Dermis blood vessel endothelial cell (primary cell): ENCODE measurements at regions not wholly inside any gene's neighbourhood (a gene's known extent, or its start where the extent isn't known, plus 50 kb on each side); places are given as distances from the start of the nearest gene placed in this dataset.

Experiments used
- DNase-seq: peaks from one replicate; pipeline ENCODE4 v3.0.0; 2010

DNA sequence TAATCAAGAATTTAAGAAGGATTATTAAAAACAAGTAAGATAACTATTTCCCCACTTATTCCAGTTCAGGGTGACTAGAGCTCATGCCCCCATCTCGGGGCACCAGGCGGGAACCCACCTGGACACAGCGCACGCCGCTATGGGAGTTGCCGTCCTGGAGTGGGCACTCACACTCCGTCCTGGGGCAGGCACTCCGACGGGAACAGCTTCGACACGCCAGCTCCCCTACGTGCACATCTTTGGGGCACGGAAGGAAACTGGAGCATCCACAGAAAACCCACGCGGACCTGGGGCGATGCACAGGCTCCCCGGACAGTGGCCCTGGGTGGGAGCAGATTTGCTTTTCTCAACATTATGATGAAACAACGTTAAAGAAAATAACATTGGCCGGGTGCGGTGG lies 52.0 kb upstream of the GATA5 start:
- DNase-seq: no peak

DNA sequence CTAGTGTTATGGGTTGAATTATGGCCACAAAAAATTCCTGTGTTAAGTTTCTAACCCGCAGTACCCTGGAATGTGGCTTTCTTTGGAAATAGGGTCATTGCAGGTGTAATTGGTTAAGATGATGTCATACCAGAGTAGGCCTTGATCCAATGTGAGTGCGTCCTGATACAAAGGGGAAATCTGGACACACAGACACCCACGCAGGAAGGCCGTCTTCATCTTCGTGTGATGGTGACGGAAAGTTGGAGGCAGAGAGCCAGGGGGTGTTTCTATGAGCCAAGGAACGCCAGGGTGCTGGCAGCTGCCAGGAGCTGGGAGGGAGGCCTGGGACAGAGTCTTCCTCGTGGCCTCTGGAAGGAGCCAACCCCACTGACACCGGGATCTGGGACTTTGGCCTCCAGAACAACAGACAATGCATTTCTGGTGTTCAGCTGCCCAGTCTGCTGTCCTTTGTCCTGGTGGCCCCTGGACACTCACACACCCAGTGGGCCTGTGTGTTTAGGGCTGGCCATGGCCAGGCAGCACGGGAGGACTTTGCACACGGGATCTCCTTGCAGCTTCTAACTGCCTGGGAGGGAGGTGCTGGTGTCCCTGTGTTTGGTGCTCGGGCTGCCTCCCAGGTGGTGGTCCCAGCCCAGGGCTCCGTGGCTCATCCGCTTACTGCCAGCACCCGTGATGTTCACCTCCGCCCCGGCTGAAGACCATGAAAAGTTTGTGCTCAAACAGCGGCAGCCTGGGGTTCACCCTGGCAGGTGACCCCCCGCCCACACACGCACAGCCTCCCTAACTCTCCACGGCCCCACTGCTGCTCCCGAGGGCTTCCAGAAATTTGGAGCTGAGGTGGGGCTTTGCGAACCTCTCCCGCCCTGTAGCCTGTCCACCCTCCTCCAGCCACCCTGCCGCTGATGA lies 53.4 kb upstream of the GATA5 start:
- no peak for DNase-seq

DNA sequence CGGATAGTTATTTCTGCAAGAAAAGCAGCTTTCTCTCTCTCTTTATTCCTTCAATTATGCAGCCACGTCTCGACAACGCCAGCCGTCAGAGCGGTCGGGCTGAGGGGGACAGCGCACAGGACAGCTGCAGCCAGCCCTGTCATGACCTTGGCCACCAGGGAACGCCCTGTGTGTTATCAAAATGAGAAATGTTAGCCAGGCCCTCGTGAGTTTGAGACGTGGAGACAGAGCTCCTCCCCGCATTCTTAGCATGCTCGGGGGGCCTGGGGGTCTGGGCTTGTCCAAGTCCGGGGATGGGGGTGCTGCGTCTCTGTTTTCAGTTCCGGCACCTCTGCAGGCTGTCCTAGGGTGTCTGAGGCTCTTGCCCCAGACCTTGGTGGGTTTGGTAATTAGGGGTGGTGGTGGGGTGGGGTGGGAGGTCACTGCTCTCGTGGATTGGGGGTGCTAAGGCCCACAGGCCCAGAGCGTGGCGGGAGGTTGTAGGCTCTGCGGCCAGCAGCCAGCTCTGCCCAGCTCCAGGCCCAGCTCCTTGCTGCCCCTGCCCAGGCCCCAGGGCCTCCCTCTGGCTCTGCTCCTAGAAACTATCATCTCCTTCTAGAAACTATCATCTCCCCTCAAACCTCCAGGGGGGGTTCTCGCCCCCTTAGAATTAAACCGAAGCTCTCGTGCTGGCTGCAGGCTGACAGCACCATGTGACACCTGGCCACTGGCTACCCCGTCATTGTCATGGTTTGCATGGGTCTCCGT lies 54.3 kb upstream of the GATA5 start:
- no peak for DNase-seq

GRCh38 chr20:62530643-62531032 lies 54.8 kb upstream of the GATA5 start:
- no peak for DNase-seq

- no peak for DNase-seq
Observed at GRCh38 chr20:62531046-62531838, 55.4 kb upstream of the GATA5 start.

GRCh38 chr20:62532921-62533320 lies 57.1 kb upstream of the GATA5 start:
- DNase-seq: no peak

DNA sequence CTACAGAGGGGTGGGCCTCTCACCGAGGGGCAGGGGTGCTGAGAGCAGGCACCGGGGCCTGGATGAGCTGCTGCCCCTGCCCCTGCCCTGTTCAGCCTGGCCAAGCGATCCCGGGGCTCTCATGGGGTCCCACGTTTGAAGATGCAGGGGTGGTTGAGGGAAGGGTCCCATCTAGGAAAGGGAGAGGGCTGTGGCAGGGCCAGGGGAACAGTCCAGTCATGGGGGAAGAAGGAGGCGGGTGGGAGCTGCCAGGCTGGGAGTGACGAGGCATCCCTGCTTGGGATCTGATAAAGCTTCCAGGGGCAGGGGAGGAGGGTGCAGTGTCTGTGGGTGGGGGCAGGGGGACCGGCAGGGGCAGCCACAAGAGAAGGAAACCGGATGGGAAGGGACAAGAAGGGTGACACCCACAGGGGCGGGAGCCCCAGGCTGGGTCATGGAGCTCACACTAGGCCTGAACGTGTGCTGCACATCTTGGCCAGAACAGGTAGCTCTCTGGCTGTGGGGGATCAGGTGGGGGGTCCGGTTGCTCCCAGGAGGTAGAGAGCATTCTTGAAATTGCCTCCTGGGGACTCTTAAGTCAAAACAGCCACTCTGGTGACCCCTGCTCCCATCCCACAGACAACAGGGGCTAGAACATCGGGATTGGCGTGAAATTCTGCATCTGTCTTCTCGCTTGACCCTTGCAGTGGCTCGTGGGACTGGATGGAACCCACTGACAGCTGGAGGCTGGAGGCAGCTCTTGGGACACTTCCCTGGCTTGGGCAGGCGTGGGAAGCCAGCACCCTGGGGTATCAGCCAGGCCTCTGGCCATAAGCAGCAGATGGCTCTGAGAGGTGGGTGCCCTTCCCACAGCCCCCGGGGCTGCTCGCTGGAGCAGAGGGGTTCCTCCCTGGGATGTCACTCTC lies 58.0 kb upstream of the GATA5 start:
- DNase-seq: no peak

- DNase-seq: no peak
Observed at GRCh38 chr20:62534526-62535221, 58.9 kb upstream of the GATA5 start.

- DNase-seq: no peak
Observed at GRCh38 chr20:62535282-62535811, 59.6 kb upstream of the GATA5 start.

GRCh38 chr20:62535964-62536363 lies 60.2 kb upstream of the GATA5 start:
- DNase-seq: no peak

DNA sequence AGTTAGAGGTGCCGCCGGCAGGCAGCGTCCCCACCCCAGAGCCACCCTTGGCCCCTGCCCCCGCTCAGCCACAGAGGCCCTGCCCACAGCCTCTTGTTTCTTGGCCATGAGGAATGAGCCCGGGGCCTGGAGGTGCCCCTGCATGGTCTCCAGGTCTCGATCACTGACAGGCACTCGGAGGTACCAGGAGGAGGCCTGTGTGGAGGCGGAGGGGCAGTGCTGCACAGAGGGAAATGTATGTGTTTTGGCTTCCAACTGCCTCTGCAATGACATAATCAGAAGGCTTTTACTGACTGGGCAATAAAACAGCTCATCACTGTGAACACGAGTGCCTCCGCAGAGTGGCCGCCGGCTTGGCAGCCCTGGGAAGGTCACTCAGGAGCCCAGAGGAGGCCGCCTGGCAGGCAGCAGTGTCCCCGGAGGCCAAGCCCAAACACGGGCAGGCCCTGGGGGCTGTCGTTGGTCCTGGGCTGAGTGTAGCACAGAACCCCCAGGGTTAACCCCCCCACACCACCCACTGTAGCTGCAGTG lies 61.1 kb upstream of the GATA5 start:
- no peak for DNase-seq

- no peak for DNase-seq
Observed at GRCh38 chr20:62537649-62538292, 62.0 kb upstream of the GATA5 start.

GRCh38 chr20:62539198-62540045 lies 63.6 kb upstream of the GATA5 start:
- DNase-seq: no peak

- DNase-seq: no peak
Observed at GRCh38 chr20:62540504-62540903, 64.7 kb upstream of the GATA5 start.

DNA sequence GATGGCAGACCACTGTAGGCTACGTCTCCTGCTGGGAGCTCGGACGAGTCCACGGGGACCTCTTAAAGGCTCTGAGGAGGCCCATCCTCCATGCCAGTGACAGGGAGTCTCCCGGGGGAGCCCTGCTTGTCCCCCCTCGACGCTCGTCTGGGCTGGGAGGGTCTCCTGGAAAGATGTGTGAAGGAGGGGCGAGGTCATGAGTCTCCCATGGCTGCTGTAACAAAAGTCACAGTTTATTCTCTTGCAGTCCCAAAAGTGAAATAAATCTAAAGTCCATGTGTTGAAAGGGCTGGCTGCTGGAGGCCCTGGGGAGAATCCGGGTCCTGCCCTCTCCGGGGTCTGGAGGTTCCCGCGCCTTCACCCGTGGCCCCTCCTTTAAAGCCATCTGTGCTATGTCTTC lies 67.1 kb upstream of the GATA5 start:
- DNase-seq: no peak

DNA sequence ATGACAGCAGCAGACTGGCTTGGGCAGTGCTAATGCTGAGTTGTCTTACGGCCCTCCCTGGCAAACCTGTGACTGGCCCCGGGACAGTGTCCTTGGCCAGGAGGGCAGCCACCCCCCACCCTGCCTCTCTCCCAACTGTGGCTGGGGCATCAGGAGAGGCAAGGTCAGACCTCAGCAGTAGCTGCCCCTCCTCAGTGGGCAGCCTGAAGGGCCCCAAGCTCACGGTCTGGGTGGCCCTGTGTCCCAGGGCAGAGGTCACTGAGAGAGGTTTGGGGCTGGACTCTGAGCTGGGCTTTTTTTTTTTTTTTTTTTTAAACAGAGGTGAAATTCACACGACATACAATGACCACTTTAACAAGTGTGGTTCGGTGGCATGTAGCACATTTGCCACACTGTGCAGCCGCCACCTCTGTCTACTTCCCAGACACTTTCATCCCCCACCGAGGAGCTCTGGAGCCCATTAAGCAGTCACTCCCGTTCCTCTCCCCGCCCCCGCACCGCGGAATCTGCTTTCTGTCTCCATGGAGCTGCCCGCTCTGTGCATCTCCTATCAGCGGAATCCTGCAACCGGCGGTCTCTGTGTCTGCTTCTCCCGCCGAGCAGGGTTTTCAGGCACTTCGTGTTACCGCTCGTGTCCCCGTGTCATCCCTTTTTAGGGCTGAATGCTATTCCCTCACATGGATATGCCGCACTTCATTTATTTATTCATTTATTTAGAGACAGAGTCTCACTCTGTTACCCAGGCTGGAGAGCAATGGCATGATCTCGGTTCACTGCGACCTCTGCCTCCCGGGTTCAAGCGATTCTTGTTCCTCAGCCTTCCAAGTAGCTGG lies 67.9 kb upstream of the GATA5 start:
- DNase-seq: no peak

DNA sequence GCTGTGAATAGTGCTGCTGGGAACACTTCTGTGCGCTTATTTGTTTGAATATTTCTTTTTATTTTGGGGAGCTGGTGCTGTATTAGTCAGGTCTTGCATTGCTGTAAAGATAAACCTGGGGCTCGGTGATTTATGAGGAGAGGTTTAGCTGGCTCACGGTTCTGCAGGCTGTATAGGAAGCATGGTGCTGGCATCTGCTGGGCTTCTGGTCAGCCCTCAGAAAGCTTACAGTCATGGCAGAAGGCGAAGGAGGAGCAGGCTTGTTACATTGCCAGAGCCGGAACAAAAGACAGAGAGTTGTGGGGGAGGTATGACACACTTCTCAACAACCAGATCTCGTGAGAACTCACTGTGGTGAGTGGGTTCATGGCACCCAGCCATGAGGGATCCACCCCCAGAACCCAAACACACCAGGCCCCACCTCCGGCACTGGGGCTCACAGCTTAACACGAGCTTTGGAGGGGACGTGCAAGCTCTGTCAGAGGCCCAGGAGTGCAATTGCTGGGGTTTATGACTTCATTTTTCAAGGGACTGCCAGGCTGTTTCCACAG lies 68.8 kb upstream of the GATA5 start:
- DNase-seq: no peak

GRCh38 chr20:62545271-62545670 lies 69.5 kb upstream of the GATA5 start:
- DNase-seq: no peak
